H1 (cell line): ENCODE measurements at regions not wholly inside any gene's neighbourhood (a gene's known extent, or its start where the extent isn't known, plus 50 kb on each side); places are given as distances from the start of the nearest gene placed in this dataset.

Experiments
- CTCF ChIA-PET: fragments of 300-600 bp; sonication (Branson Sonifier 250); formaldehyde crosslinking; loops from one replicate; lab custom pipeline; 2021; ENCODE audit not compliant: partially characterized antibody; lab: Charles Lee
- POLR2A ChIA-PET: fragments of 300-600 bp; sonication (Branson Sonifier 250); formaldehyde crosslinking; loops from one replicate; lab custom pipeline; 2021; ENCODE audit warnings: inconsistent platforms; ENCODE audit not compliant: partially characterized antibody; lab: Charles Lee
- DNase-seq, 2 experiments: peaks; one replicate each; pipeline versions ENCODE4 v3.0.0 to v3.0.0-alpha.2; 2010 to 2022; ENCODE audit warnings: low spot score in 2 of 2, low read depth in 1 of 2, mixed read lengths in 1 of 2
- FAIRE-seq: peaks from 2 replicates; lab custom pipeline; 2011; peaks lifted over from hg19 to GRCh38; lab: Jason Lieb, UNC
- H2AFZ ChIP-seq: 2 replicates; pipeline ENCODE4 v1.8.1; 2012; ENCODE audit warnings: low read length, inconsistent platforms
- H2AK5ac ChIP-seq: 2 replicates; pipeline ENCODE4 v1.6.1; 2013; ENCODE audit warnings: low read depth, low read length
- H2BK120ac ChIP-seq: replicated peaks from 2 replicates; pipeline ENCODE3; 2013; ENCODE audit warnings: low read depth, low read length, inconsistent platforms
- H2BK12ac ChIP-seq: 2 replicates; pipeline ENCODE4 v1.6.1; 2013; ENCODE audit warnings: low read depth, low read length
- H2BK15ac ChIP-seq: 2 replicates; pipeline ENCODE4 v1.6.1; 2013; ENCODE audit warnings: low read length
- H2BK20ac ChIP-seq: 2 replicates; pipeline ENCODE4 v1.6.1; 2013; ENCODE audit warnings: low read length
- H2BK5ac ChIP-seq: 2 replicates; pipeline ENCODE4 v1.6.1; 2013; ENCODE audit warnings: low read depth, low read length
- H3K14ac ChIP-seq: 2 replicates; pipeline ENCODE4 v1.6.1; 2013; ENCODE audit warnings: inconsistent platforms; ENCODE audit not compliant: insufficient read length
- H3K18ac ChIP-seq: 2 replicates; pipeline ENCODE4 v1.6.1; 2013; ENCODE audit warnings: low read length; ENCODE audit errors: extremely low read depth
- H3K23ac ChIP-seq: 2 replicates; pipeline ENCODE4 v1.6.1; 2013; ENCODE audit warnings: inconsistent platforms; ENCODE audit not compliant: insufficient read length
- H3K23me2 ChIP-seq: 2 replicates; pipeline ENCODE4 v1.6.1; 2013; ENCODE audit warnings: low read depth, low read length
- H3K27ac ChIP-seq: 2 replicates; pipeline ENCODE4 v1.6.1; 2011; ENCODE audit warnings: low read depth, low read length, inconsistent platforms
- H3K27me3 ChIP-seq, 4 experiments: replicated peaks in 1 of 4; 1 replicate in 1 of 4; 2 replicates in 3 of 4; pipeline versions ENCODE4 v1.6.1 to v1.8.1; 2011 to 2013; ENCODE audit warnings: low read length in 3 of 4, mild to moderate bottlenecking in 3 of 4, inconsistent platforms in 2 of 4, mixed read lengths in 2 of 4, moderate library complexity in 1 of 4; ENCODE audit not compliant: control insufficient read depth in 3 of 4, insufficient read depth in 3 of 4; ENCODE audit errors: extremely low read depth in 1 of 4
- H3K36me3 ChIP-seq, 4 experiments: 2 replicates each; pipeline versions ENCODE4 v1.6.1 to v1.8.1; 2011 to 2013; ENCODE audit warnings: mild to moderate bottlenecking in 4 of 4, low read length in 3 of 4, moderate library complexity in 2 of 4, control low read depth in 1 of 4, inconsistent platforms in 1 of 4; ENCODE audit not compliant: insufficient read depth in 4 of 4, control insufficient read depth in 2 of 4
- H3K4ac ChIP-seq: replicated peaks from 2 replicates; pipeline ENCODE3; 2013; ENCODE audit warnings: low read length, low read depth, mixed read lengths, inconsistent platforms; ENCODE audit not compliant: insufficient read length
- H3K4me1 ChIP-seq, 4 experiments: replicated peaks in 1 of 4; 1 replicate in 1 of 4; 2 replicates in 3 of 4; pipeline versions ENCODE4 v1.6.1 to v1.8.1; 2011 to 2013; ENCODE audit warnings: low read length in 3 of 4, inconsistent platforms in 2 of 4, mixed read lengths in 1 of 4; ENCODE audit not compliant: insufficient read depth in 4 of 4, control insufficient read depth in 3 of 4
- H3K4me2 ChIP-seq, 2 experiments: 2 replicates each; pipeline versions ENCODE4 v1.6.1 to v1.8.1; 2011 to 2013; ENCODE audit warnings: low read depth in 2 of 2, low read length in 2 of 2, control low read depth in 1 of 2, inconsistent platforms in 1 of 2, mild to moderate bottlenecking in 1 of 2; ENCODE audit not compliant: insufficient read depth in 1 of 2
- H3K4me3 ChIP-seq, 4 experiments: fragments of 200-600, 300-600 bp in 1 of 4; sonication (generic), shearing (Covaris generic), sonication (Bioruptor Twin) in 1 of 4; 2 replicates each; pipeline versions ENCODE4 v1.5.1 to v1.8.1; 2011 to 2016; ENCODE audit warnings: low read length in 4 of 4, low read depth in 3 of 4, control low read depth in 2 of 4, inconsistent platforms in 2 of 4, mild to moderate bottlenecking in 2 of 4, mixed read lengths in 1 of 4, moderate library complexity in 1 of 4; ENCODE audit not compliant: insufficient read depth in 2 of 4; ENCODE audit errors: extremely low read depth in 1 of 4
- H3K56ac ChIP-seq: replicated peaks from 2 replicates; pipeline ENCODE3; 2013; ENCODE audit warnings: low read depth, mild to moderate bottlenecking, mixed read lengths, low read length, inconsistent platforms; ENCODE audit not compliant: insufficient read length
- H3K79me1 ChIP-seq: 2 replicates; pipeline ENCODE4 v1.6.1; 2013; ENCODE audit warnings: low read depth, low read length, control low read depth
- H3K79me2 ChIP-seq, 2 experiments: 2 replicates each; pipeline versions ENCODE4 v1.6.1 to v1.8.1; 2012 to 2013; ENCODE audit warnings: low read length in 2 of 2, mild to moderate bottlenecking in 2 of 2, inconsistent platforms in 1 of 2; ENCODE audit not compliant: insufficient read depth in 2 of 2, control insufficient read depth in 1 of 2
- H3K9ac ChIP-seq, 4 experiments: replicated peaks in 1 of 4; 1 replicate in 1 of 4; 2 replicates in 3 of 4; pipeline versions ENCODE4 v1.6.1 to v1.8.1; 2011 to 2013; ENCODE audit warnings: low read depth in 3 of 4, low read length in 3 of 4, control low read depth in 2 of 4, mild to moderate bottlenecking in 2 of 4, moderate library complexity in 2 of 4, inconsistent platforms in 1 of 4; ENCODE audit errors: extremely low read depth in 1 of 4
- H3K9me3 ChIP-seq, 2 experiments: 2 replicates each; pipeline versions ENCODE4 v1.6.1 to v1.8.1; 2012 to 2013; ENCODE audit warnings: mild to moderate bottlenecking in 2 of 2, moderate library complexity in 2 of 2, control low read depth in 1 of 2, inconsistent platforms in 1 of 2, low read depth in 1 of 2, low read length in 1 of 2, mixed read lengths in 1 of 2; ENCODE audit not compliant: insufficient read depth in 2 of 2
- H4K20me1 ChIP-seq, 2 experiments: replicated peaks in 1 of 2; 2 replicates each; pipeline versions ENCODE3 to v1.8.1; 2011 to 2013; ENCODE audit warnings: inconsistent platforms in 2 of 2, low read length in 2 of 2, mild to moderate bottlenecking in 1 of 2; ENCODE audit not compliant: insufficient read depth in 2 of 2, control insufficient read depth in 1 of 2
- H4K5ac ChIP-seq: 2 replicates; pipeline ENCODE4 v1.6.1; 2013; ENCODE audit warnings: low read length, low read depth, mixed read lengths, inconsistent platforms; ENCODE audit not compliant: insufficient read length
- H4K8ac ChIP-seq: 2 replicates; pipeline ENCODE4 v1.8.0; 2013; ENCODE audit warnings: mild to moderate bottlenecking, moderate library complexity, low read length, inconsistent platforms; ENCODE audit not compliant: insufficient read depth; ENCODE audit errors: extremely low read depth
- H4K91ac ChIP-seq: replicated peaks from 2 replicates; pipeline ENCODE3; 2013; ENCODE audit warnings: low read length, mixed read lengths, inconsistent platforms; ENCODE audit not compliant: insufficient read length
- BACH1 ChIP-seq: IDR thresholded peaks from 2 replicates; pipeline ENCODE4 v1.6.1; 2012; ENCODE audit warnings: low read length, improper control_type of control experiment
- CTCF ChIP-seq, 3 experiments: IDR thresholded peaks; 1 replicate in 2 of 3; 2 replicates in 1 of 3; pipeline versions ENCODE4 v1.5.1 to v1.6.1; 2011; ENCODE audit warnings: low read length in 3 of 3, mild to moderate bottlenecking in 3 of 3, inconsistent platforms in 2 of 3, low read depth in 1 of 3, moderate library complexity in 1 of 3; ENCODE audit not compliant: insufficient read depth in 1 of 3; ENCODE audit errors: control extremely low read depth in 1 of 3
- POLR2A ChIP-seq, 2 experiments: IDR thresholded peaks; 1 replicate in 1 of 2; 2 replicates in 1 of 2; pipeline ENCODE4 v1.6.1; 2011; ENCODE audit warnings: low read depth in 2 of 2, low read length in 2 of 2, mild to moderate bottlenecking in 2 of 2; ENCODE audit errors: control extremely low read depth in 1 of 2
- RFX5 ChIP-seq: IDR thresholded peaks from 2 replicates; pipeline ENCODE4 v1.6.1; 2011; ENCODE audit warnings: low read depth, low read length, improper control_type of control experiment, borderline replicate concordance
- SRF ChIP-seq: IDR thresholded peaks from 2 replicates; pipeline ENCODE4 v1.6.1; 2011; ENCODE audit warnings: mild to moderate bottlenecking, low read depth, low read length, moderate library complexity
- WGBS, 2 experiments: shearing (Covaris generic) in 1 of 2; methylation state at CpG; one replicate each; pipeline versions ENCODE4 v1.1.6 to v1.1.7; 2013 to 2015; ENCODE audit warnings: low lambda C conversion rate in 2 of 2, mixed read lengths in 2 of 2, inconsistent platforms in 1 of 2, low coverage in 1 of 2, missing lambda C conversion rate in 1 of 2; ENCODE audit not compliant: insufficient replicate concordance in 2 of 2, insufficient coverage in 1 of 2, insufficient read length in 1 of 2; ENCODE audit errors: extremely low coverage in 1 of 2, missing lambda C conversion rate in 1 of 2; 5-methylcytosine and 5-hydroxymethylcytosine counted together

- Histone ChIP-seq H2BK15ac (no peak overlapping the region), H3K4ac (no peak overlapping the region), H4K20me1 (no peaks in the 10 kb centered on the region), H4K8ac (no peak overlapping the region), H3K27ac (no peak overlapping the region), H2AFZ (no peak overlapping the region), H3K79me2 (no peaks in the 10 kb centered on the region), H3K4me3 (no peak overlapping the region), H2BK5ac (no peak overlapping the region), H3K36me3 (no peaks in the 10 kb centered on the region), H2BK20ac (no peak overlapping the region), H3K27me3 (peaks cover 0 to 2% (median 0%) of the 10 kb centered on the region in 4 experiments; a peak in 1 of 7 replicates), H4K5ac (no peak overlapping the region), H3K56ac (no peak overlapping the region), H3K4me1 (no peaks in the 10 kb centered on the region), H2BK120ac (no peak overlapping the region), H3K79me1 (no peaks in the 10 kb centered on the region), H3K14ac (no peak overlapping the region), H3K9me3 (no peaks in the 10 kb centered on the region; a peak in 1 of 4 replicates), H4K91ac (no peak overlapping the region), H3K4me2 (no peak overlapping the region), H3K23me2 (no peaks in the 10 kb centered on the region), H2BK12ac (no peak overlapping the region), H3K18ac (no peak overlapping the region), H3K9ac (no peak overlapping the region), H2AK5ac (no peak overlapping the region), H3K23ac (no peak overlapping the region)
- 86% methylated on average over 1 of the region's 1 CpG; no CpG with 5 or more reads in 1 of the 2 experiments for WGBS, 2 experiments
- POLR2A ChIA-PET = no interaction called here
- no peak for FAIRE-seq
- CTCF ChIA-PET = interaction anchor here (1.2 kb wide), 1 partner anchor 11 kb away, joined by 6 read pairs; no protein-coding TSS in a partner anchor
- no peak for DNase-seq
- TF ChIP-seq RFX5 (no peak), SRF (no peak), POLR2A (IDR thresholded peaks at IDR 0.05; ENCODE audit: control extremely low read depth in 1 of 2, low read depth in 2 of 2, low read length in 2 of 2) (no peak), CTCF (IDR thresholded peaks at IDR 0.05; ENCODE audit: control extremely low read depth in 1 of 3, insufficient read depth in 1 of 3, low read depth in 1 of 3, low read length in 3 of 3) (no peak), BACH1 (no peak)
Observed at GRCh38 chr7:18162657-18163056, 135.0 kb upstream of the PRPS1L1 start.
